BJ (cell line): ENCODE measurements at regions not wholly inside any gene's neighbourhood (a gene's known extent, or its start where the extent isn't known, plus 50 kb on each side); places are given as distances from the start of the nearest gene placed in this dataset.

Experiments
- CTCF ChIA-PET: fragments of 350-600 bp; formaldehyde crosslinking; extraction: SDS; loops from one replicate; lab custom pipeline; 2021; ENCODE audit warnings: antibody characterized with exemption, inconsistent platforms; lab: Yijun Ruan, JAX
- POLR2A ChIA-PET: fragments of 300-600 bp; sonication (Branson Sonifier 250); formaldehyde crosslinking; extraction: SDS; loops from one replicate; lab custom pipeline; 2021; ENCODE audit warnings: antibody characterized with exemption; lab: Charles Lee
- DNase-seq: peaks from one replicate; pipeline ENCODE4 v3.0.0-alpha.2; 2011; ENCODE audit warnings: low read depth
- H3K27me3 ChIP-seq: 2 replicates; pipeline ENCODE4 v1.6.0; 2011; ENCODE audit warnings: low read length; ENCODE audit not compliant: control insufficient read depth, insufficient read depth
- H3K36me3 ChIP-seq: 2 replicates; pipeline ENCODE4 v1.5.1; 2011; ENCODE audit warnings: low read length; ENCODE audit not compliant: control insufficient read depth, insufficient read depth
- H3K4me3 ChIP-seq: 2 replicates; pipeline ENCODE4 v1.5.1; 2011; ENCODE audit warnings: low read depth, mild to moderate bottlenecking, control low read depth, low read length
- TF ChIP-seq, protein P1 (sequence below): IDR thresholded peaks from 2 replicates; pipeline ENCODE4 v1.5.1; 2011; ENCODE audit warnings: low read depth, mild to moderate bottlenecking, control low read depth, inconsistent platforms, low read length, moderate library complexity; ENCODE audit not compliant: insufficient read depth

DNA sequence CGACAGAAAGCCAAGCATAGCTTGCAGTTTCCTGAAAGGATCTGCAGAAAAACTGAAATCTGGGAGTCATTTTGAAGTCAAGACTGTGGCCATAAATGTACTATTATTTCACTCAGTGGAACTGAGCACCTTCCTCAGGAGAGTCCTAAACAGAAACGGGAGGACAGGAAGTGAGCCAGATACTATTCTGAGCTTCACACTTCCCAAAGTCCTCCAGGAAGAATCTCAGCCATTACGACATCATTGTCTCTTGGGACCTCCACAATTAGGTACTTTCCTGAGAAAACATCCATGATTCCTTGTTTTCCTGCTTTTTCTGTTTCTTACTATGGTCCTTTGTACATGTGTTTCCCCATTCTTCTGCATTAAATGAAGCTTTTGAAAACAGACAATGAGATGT, 299.2 kb upstream of the USP25 start:
- DNase-seq: no peak
- TF ChIP-seq, protein P1, sequence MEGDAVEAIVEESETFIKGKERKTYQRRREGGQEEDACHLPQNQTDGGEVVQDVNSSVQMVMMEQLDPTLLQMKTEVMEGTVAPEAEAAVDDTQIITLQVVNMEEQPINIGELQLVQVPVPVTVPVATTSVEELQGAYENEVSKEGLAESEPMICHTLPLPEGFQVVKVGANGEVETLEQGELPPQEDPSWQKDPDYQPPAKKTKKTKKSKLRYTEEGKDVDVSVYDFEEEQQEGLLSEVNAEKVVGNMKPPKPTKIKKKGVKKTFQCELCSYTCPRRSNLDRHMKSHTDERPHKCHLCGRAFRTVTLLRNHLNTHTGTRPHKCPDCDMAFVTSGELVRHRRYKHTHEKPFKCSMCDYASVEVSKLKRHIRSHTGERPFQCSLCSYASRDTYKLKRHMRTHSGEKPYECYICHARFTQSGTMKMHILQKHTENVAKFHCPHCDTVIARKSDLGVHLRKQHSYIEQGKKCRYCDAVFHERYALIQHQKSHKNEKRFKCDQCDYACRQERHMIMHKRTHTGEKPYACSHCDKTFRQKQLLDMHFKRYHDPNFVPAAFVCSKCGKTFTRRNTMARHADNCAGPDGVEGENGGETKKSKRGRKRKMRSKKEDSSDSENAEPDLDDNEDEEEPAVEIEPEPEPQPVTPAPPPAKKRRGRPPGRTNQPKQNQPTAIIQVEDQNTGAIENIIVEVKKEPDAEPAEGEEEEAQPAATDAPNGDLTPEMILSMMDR: no peak
- Histone ChIP-seq H3K36me3 (no peaks in the 10 kb centered on the region), H3K4me3 (no peak overlapping the region), H3K27me3 (no peaks in the 10 kb centered on the region)
- CTCF ChIA-PET: interaction anchor here (1.5 kb wide), 1 partner anchor 9 kb away, joined by 4 read pairs; no protein-coding TSS in a partner anchor
- POLR2A ChIA-PET: no interaction called here

DNA sequence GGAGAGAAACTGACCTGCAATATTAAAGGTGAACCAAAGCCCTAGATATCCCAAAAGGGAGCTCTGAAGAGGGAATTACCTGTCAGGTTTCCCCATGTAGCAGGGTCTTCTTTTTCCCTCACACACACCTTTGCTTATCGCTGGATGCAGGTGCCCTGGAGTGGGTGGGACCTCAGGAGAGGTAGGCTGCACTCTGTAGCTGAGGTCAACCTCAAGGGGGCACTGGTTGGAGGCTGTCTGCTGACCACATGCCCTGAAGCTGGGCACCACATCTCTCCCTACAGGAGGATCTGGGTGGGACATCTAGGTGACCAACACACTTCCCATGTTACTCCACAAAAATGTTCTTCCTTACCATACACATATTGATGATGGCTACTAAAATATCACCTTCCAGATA, 298.7 kb upstream of the USP25 start:
- DNase-seq: no peak
- TF ChIP-seq, protein P1: no peak
- ChIA-PET CTCF (interaction anchor here (1.5 kb wide), 1 partner anchor 9 kb away, joined by 4 read pairs; no protein-coding TSS in a partner anchor), POLR2A (no interaction called here)
- Histone ChIP-seq H3K27me3 (no peaks in the 10 kb centered on the region), H3K36me3 (no peaks in the 10 kb centered on the region), H3K4me3 (no peak overlapping the region)

GRCh38 chr21:15433091-15433490, 296.7 kb upstream of the USP25 start:
- POLR2A ChIA-PET: no interaction called here

DNA sequence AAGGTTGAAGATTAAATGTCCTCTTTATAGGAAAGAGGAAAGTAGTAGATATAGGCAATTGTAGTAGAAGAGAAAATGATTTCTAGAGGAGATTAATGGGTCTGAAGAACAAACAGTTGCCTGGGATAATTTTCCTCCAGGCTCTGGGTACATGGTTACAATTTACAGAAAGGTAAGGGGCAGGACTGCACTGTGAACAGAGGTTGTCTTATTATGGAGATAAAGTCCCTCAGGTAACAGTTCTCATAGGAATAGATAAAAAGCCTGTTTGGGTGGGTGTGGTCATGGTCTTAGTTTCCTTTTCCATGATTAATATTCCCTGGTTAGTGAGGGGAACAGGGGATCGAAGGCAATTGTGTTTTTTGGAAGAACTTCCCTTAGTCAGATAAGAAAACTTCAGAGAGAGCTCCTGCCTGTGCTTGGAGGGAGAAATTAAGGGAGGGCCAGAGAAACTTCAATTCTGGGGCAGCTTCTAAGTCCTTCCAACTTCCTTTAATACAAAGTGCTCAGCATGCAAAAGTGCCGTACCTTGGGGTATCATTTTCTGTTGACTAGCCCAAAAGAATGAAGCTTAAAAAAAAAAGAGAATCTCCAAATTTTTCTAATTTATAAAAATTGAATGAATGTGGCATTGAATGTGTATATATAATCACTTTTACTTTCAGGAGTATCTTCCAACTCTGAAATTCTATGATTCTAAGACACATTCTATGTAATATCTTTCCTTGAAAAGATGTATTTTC, 295.4 kb upstream of the USP25 start:
- ChIA-PET POLR2A (no interaction called here), CTCF (no interaction called here)
- TF ChIP-seq, protein P1: no peak
- H3K27me3 ChIP-seq: no peaks in the 10 kb centered on the region
- no peak overlapping the region for H3K4me3 ChIP-seq
- no peak for DNase-seq
- no peaks in the 10 kb centered on the region for H3K36me3 ChIP-seq

More at GRCh38 chr21:15433091-15433490, 296.7 kb upstream of the USP25 start:
- TF ChIP-seq, protein P1: no peak
- no peak for DNase-seq
- Histone ChIP-seq H3K36me3 (no peaks in the 10 kb centered on the region), H3K4me3 (no peak overlapping the region), H3K27me3 (no peaks in the 10 kb centered on the region)
- CTCF ChIA-PET: interaction anchor here (1.4 kb wide), 1 partner anchor 8 kb away, joined by 4 read pairs; no protein-coding TSS in a partner anchor

DNA sequence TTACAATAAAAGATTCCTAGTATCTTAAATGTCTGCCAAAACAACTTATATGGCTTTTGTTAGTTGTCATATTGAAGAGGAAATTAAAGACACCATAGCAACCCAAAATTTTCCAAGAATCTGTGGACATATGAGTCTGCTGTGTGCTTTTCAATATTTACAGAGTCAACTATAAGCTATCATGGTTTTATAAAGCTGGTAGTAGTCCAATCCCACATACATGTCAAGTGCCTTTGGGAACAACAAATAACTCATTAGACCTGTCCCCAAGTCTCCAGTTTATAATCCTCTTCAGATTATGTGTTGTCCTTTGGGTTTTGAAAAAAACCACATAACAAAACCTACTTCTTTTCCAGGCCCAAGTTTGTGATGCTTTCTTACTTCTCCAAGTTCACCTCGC, 293.8 kb upstream of the USP25 start:
- DNase-seq: no peak
- ChIA-PET CTCF (no interaction called here), POLR2A (no interaction called here)
- H3K4me3 ChIP-seq: no peak overlapping the region
- TF ChIP-seq, protein P1: no peak
- H3K36me3 ChIP-seq: no peaks in the 10 kb centered on the region
- no peaks in the 10 kb centered on the region for H3K27me3 ChIP-seq
